H1 (cell line): ENCODE measurements at regions not wholly inside any gene's neighbourhood (a gene's known extent, or its start where the extent isn't known, plus 50 kb on each side); places are given as distances from the start of the nearest gene placed in this dataset.

Source experiments
- ASH2L ChIP-seq: fragments of 200-600, 300-600 bp; sonication (generic); IDR thresholded peaks from one replicate; pipeline ENCODE4 v1.7.1; 2017; ENCODE audit warnings: low read length
- CBX8 ChIP-seq: fragments of 300-800, 300-1000 bp; sonication (generic); IDR thresholded peaks from 2 replicates; pipeline ENCODE4 v1.7.1; 2016; ENCODE audit warnings: low read depth, low read length, borderline replicate concordance
- CHD7 ChIP-seq: fragments of 300-600 bp; sonication (generic); IDR thresholded peaks from 2 replicates; pipeline ENCODE4 v1.7.1; 2012; ENCODE audit warnings: low read length, moderate library complexity, mild to moderate bottlenecking, inconsistent platforms; ENCODE audit not compliant: insufficient replicate concordance
- CTBP2 ChIP-seq: IDR thresholded peaks from 2 replicates; pipeline ENCODE4 v1.7.0; 2011; ENCODE audit warnings: borderline replicate concordance, mild to moderate bottlenecking, moderate library complexity, mixed read lengths, low read length; ENCODE audit not compliant: insufficient read depth, insufficient read length
- FOSL1 ChIP-seq: IDR thresholded peaks from 2 replicates; pipeline ENCODE4 v1.6.1; 2011; ENCODE audit warnings: mild to moderate bottlenecking, low read depth, low read length, moderate library complexity; ENCODE audit not compliant: insufficient read depth
- RXRA ChIP-seq: IDR thresholded peaks from 2 replicates; pipeline ENCODE4 v1.6.1; 2011; ENCODE audit warnings: low read depth, mild to moderate bottlenecking, low read length, moderate library complexity; ENCODE audit not compliant: insufficient read depth
- SP1 ChIP-seq: IDR thresholded peaks from 2 replicates; pipeline ENCODE4 v1.6.1; 2011; ENCODE audit warnings: low read depth, low read length
- TCF12 ChIP-seq: IDR thresholded peaks from 2 replicates; pipeline ENCODE4 v1.6.1; 2011; ENCODE audit warnings: low read depth, mild to moderate bottlenecking, low read length

DNA sequence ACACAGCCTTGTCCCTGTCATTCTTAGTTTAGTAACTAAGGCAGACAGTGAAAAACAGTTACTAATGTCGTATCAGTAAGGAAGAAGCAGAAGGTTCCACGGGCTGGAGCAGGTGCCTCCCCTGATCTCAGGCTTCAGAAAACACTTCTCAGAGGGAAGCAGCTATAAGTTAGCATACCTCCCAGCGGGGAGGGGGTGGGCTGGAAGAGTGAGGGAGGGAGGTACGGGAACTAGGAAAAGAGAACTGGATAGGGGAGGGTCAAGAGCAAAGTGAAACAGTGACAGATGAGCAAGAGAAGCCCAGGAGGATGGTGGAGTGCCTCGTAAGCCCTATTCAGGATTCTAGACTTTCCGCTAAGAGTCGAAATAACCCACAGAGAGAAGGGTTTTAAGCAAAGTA, 186.3 kb upstream of the XYLT1 start (continued):
- TF ChIP-seq CHD7 (no peak), CTBP2 (no peak), ASH2L (no peak), FOSL1 (no peak), TCF12 (no peak), CBX8 (no peak), RXRA (no peak), SP1 (no peak)
- TF ChIP-seq, all 59 proteins: peak for 0
